HG03280 (cell line): ENCODE measurements at regions not wholly inside any gene's neighbourhood (a gene's known extent, or its start where the extent isn't known, plus 50 kb on each side); places are given as distances from the start of the nearest gene placed in this dataset.

ENCODE experiments used
- ATAC-seq: cut with Tn5 transposase; IDR thresholded peaks from one replicate; pipeline ENCODE4 v1.9.1; 2021; ENCODE audit warnings: mild to moderate bottlenecking, moderate library complexity; ENCODE audit not compliant: unreplicated experiment

DNA sequence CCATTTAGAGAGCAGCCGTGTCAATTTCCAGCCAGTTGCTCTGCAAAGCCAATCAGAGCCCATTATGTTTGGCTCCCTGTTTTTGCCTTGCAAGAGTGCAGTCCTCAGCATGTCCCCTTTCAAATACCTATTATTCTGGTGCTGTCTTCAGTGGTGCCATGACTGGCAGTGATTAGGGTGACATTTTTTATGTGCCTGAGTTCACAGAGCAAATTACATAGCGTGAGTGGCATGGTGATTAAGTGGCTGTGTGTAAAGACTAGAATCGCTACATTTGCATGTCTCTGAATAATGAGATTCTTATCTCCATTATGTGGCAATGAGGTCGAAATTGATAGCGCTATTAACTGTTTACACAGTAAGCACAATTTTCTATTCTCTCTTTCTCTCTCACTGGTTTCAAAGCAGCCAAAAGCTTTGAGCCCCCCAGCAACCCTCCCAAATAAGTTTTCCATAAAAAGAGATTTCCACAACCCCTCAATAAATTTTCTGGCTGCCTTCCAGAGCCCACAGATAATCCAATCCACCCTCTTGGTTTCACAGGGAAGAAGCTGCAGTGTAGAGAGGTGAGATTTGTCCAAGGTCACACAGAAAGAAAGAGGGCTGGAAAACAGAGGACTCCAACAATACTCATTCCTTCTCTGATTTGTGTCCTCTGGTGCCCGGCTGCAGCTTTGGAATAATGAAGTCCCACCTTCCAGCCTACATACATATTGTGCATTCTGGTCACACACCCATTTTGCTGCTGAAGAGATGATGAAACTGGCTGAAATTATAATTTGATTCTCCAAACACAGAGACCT, 58.8 kb upstream of the NUDT4 start:
- ATAC-seq, result no peak

GRCh38 chr12:93319523-93320050, 58.1 kb upstream of the NUDT4 start:
- ATAC-seq, result no peak

DNA sequence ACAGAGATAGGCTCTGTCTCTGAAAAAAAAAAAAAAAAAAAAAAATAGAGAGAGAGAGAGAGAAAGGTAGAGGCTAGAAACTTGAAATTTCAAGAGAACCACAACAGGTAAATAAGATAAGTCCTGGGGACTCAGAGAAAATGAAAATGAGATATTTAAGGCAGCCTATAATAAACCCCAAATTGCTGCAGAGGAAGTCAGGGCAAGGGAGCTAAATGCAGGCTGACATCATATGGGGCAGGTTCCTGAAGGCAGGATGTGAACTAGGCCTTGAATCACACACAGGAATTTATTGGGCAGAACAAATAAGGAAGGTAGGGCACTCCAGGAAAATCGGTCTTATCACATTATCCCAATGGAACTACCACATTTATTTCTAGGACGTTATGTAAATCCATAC, 54.9 kb upstream of the NUDT4 start:
- ATAC-seq, result no peak

- ATAC-seq, result no peak
These were observed 53.9 kb upstream of the NUDT4 start for GRCh38 chr12:93323625-93324329.

DNA sequence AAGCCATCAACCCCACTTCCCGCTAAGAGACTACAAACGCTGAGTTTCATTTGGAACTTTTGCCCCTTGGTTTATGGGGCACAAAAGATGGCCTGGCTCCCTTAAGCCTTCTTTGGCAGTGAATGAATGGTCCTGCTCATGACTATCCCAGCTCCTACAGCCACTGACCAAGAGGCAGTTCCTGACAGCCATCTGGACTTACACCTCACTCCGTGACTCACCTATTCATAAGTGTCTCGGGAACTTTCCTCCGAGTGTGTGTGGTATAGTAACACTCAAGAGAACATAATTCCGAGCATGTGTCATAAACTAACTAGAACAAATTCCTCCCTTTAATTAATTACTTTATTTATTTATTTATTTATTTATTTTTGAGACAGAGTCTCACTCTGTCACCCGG, 51.9 kb upstream of the NUDT4 start:
- ATAC-seq, result no peak
